MM.1S (cell line): ENCODE measurements at regions not wholly inside any gene's neighbourhood (a gene's known extent, or its start where the extent isn't known, plus 50 kb on each side); places are given as distances from the start of the nearest gene placed in this dataset.
"Not testable (repeated sequence)": the region's sequence is repeated elsewhere in the genome, so short reads cannot be mapped to it uniquely, and the experiment has no call there.

Experiments
- DNase-seq: peaks from one replicate; pipeline ENCODE4 v3.0.0-alpha.2; 2015
- H2AFZ ChIP-seq: fragments of 300-600 bp; sonication (generic); 2 replicates; pipeline ENCODE4 v1.6.0; 2016; ENCODE audit warnings: antibody characterized with exemption, low read length
- H3F3A ChIP-seq: fragments of 300-600 bp; sonication (generic); 2 replicates; pipeline ENCODE4 v1.6.1; 2016; ENCODE audit warnings: mild to moderate bottlenecking, antibody characterized with exemption, low read length, moderate library complexity, mixed read lengths; ENCODE audit not compliant: insufficient read depth
- H3K27ac ChIP-seq: fragments of 300-600 bp; sonication (generic); 2 replicates; pipeline ENCODE4 v1.5.1; 2016; ENCODE audit warnings: mild to moderate bottlenecking, low read length
- H3K27me3 ChIP-seq: fragments of 300-600 bp; sonication (generic); replicated peaks from 2 replicates; pipeline ENCODE4 v1.6.0; 2016; ENCODE audit warnings: low read length; ENCODE audit not compliant: insufficient read depth
- H3K36me3 ChIP-seq: fragments of 300-600 bp; sonication (generic); replicated peaks from 2 replicates; pipeline ENCODE4 v1.6.1; 2016; ENCODE audit warnings: mild to moderate bottlenecking, low read length, mixed read lengths; ENCODE audit not compliant: insufficient read depth
- H3K4me1 ChIP-seq: fragments of 300-600 bp; sonication (generic); 2 replicates; pipeline ENCODE4 v1.6.1; 2016; ENCODE audit warnings: low read length, mixed read lengths
- H3K4me2 ChIP-seq: fragments of 300-600 bp; sonication (generic); 2 replicates; pipeline ENCODE4 v1.6.0; 2016; ENCODE audit warnings: low read depth, low read length
- H3K4me3 ChIP-seq: fragments of 300-600 bp; sonication (generic); 2 replicates; pipeline ENCODE4 v1.5.1; 2016; ENCODE audit warnings: low read length, mixed read lengths
- H3K79me2 ChIP-seq: fragments of 300-600 bp; sonication (generic); 2 replicates; pipeline ENCODE4 v1.6.1; 2016; ENCODE audit warnings: mixed run types, low read length, mixed read lengths
- H3K9ac ChIP-seq: fragments of 300-600 bp; sonication (generic); 2 replicates; pipeline ENCODE4 v1.6.1; 2016; ENCODE audit warnings: low read length, mixed read lengths
- H3K9me2 ChIP-seq: fragments of 300-600 bp; sonication (generic); replicated peaks from 2 replicates; pipeline ENCODE4 v1.6.1; 2016; ENCODE audit warnings: mild to moderate bottlenecking, low read length, mixed read lengths; ENCODE audit not compliant: insufficient read depth
- H3K9me3 ChIP-seq: fragments of 300-600 bp; sonication (generic); replicated peaks from 2 replicates; pipeline ENCODE4 v1.6.1; 2016; ENCODE audit warnings: mild to moderate bottlenecking, low read length, mixed read lengths; ENCODE audit not compliant: insufficient read depth
- H4K20me1 ChIP-seq: fragments of 300-600 bp; sonication (generic); 2 replicates; pipeline ENCODE4 v1.6.1; 2016; ENCODE audit warnings: mild to moderate bottlenecking, low read length, moderate library complexity, mixed read lengths; ENCODE audit not compliant: insufficient read depth
- EZH2 ChIP-seq: fragments of 300-600 bp; sonication (generic); optimal IDR thresholded peaks from 2 replicates; pipeline ENCODE3; 2017; ENCODE audit warnings: low read depth, mild to moderate bottlenecking, antibody characterized with exemption, low read length, mixed read lengths
- EZH2phosphoT487 ChIP-seq: fragments of 300-600 bp; sonication (generic); IDR thresholded peaks from 2 replicates; pipeline ENCODE4 v1.6.1; 2018; ENCODE audit warnings: antibody characterized with exemption, low read length
- TF ChIP-seq, protein P1 (sequence below): fragments of 300-600 bp; sonication (generic); IDR thresholded peaks from 2 replicates; pipeline ENCODE4 v1.5.1; 2016; ENCODE audit warnings: antibody characterized with exemption, low read length, mixed read lengths

- Histone ChIP-seq H3F3A (no peaks in the 10 kb centered on the region), H4K20me1 (no peaks in the 10 kb centered on the region), H3K36me3 (no peaks in the 10 kb centered on the region), H3K9me2 (no peaks in the 10 kb centered on the region), H2AFZ (no peak overlapping the region), H3K27me3 (no peaks in the 10 kb centered on the region), H3K9me3 (no peaks in the 10 kb centered on the region), H3K27ac (no peak overlapping the region), H3K9ac (no peak overlapping the region), H3K79me2 (no peaks in the 10 kb centered on the region), H3K4me2 (no peak overlapping the region), H3K4me1 (no peaks in the 10 kb centered on the region), H3K4me3 (no peak overlapping the region)
- no peak for DNase-seq
- TF ChIP-seq EZH2phosphoT487 = no peak
- TF ChIP-seq, protein P1, sequence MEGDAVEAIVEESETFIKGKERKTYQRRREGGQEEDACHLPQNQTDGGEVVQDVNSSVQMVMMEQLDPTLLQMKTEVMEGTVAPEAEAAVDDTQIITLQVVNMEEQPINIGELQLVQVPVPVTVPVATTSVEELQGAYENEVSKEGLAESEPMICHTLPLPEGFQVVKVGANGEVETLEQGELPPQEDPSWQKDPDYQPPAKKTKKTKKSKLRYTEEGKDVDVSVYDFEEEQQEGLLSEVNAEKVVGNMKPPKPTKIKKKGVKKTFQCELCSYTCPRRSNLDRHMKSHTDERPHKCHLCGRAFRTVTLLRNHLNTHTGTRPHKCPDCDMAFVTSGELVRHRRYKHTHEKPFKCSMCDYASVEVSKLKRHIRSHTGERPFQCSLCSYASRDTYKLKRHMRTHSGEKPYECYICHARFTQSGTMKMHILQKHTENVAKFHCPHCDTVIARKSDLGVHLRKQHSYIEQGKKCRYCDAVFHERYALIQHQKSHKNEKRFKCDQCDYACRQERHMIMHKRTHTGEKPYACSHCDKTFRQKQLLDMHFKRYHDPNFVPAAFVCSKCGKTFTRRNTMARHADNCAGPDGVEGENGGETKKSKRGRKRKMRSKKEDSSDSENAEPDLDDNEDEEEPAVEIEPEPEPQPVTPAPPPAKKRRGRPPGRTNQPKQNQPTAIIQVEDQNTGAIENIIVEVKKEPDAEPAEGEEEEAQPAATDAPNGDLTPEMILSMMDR = no peak
- no peak for TF ChIP-seq EZH2
These were observed 134.2 kb downstream of the TMEM30B start for GRCh38 chr14:61146899-61147298.

DNA sequence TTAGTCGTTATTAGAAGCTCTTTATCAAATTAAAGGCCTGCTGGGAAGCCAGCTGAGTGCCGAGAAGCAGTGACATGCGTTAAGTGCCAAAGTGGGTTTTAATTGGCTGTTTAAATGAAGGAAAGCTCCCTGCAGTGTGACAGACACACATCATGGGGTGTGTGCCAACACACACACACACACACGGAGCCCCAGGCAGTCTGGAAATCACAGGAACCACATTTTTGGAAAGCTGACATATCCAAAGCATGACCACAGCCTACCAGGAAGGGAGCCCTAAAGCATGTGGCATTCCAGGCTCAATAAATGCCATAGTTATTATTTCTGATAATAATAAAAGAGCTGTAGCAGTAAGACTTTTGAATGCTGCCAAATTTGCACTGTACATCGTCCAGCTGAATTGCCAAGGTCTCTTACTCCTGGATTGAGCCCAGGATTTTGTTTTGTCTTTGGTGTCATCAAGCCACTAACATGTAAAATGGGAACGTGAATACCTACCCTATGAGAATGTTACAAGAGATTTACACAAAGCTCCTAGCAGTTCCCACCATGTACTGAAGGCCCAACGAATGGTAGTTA, 135.1 kb downstream of the TMEM30B start:
- Histone ChIP-seq H3K4me2 (no peak overlapping the region), H3K27ac (no peak overlapping the region), H3K9ac (no peak overlapping the region), H3K27me3 (no peaks in the 10 kb centered on the region), H2AFZ (no peak overlapping the region), H3F3A (no peaks in the 10 kb centered on the region), H3K9me2 (no peaks in the 10 kb centered on the region), H3K4me1 (no peaks in the 10 kb centered on the region), H3K4me3 (no peak overlapping the region), H3K36me3 (no peaks in the 10 kb centered on the region), H3K9me3 (no peaks in the 10 kb centered on the region), H3K79me2 (no peaks in the 10 kb centered on the region), H4K20me1 (no peaks in the 10 kb centered on the region)
- no peak for DNase-seq
- TF ChIP-seq EZH2phosphoT487 (no peak), EZH2 (no peak)
- TF ChIP-seq, protein P1 = no peak

- H3K27me3 ChIP-seq = no peaks in the 10 kb centered on the region
- no peaks in the 10 kb centered on the region for H3K79me2 ChIP-seq
- H4K20me1 ChIP-seq = no peaks in the 10 kb centered on the region
- no peak for TF ChIP-seq EZH2
- TF ChIP-seq, protein P1 = no peak
- no peak for TF ChIP-seq EZH2phosphoT487
- no peaks in the 10 kb centered on the region for H3K4me1 ChIP-seq
- H3K36me3 ChIP-seq = no peaks in the 10 kb centered on the region
- no peak overlapping the region for H3K4me3 ChIP-seq
- H3K9me2 ChIP-seq = no peaks in the 10 kb centered on the region
- no peaks in the 10 kb centered on the region for H3K9me3 ChIP-seq
- no peak overlapping the region for H2AFZ ChIP-seq
- no peak overlapping the region for H3K4me2 ChIP-seq
- no peak overlapping the region for H3K27ac ChIP-seq
- no peak overlapping the region for H3K9ac ChIP-seq
- no peak for DNase-seq
- no peaks in the 10 kb centered on the region for H3F3A ChIP-seq
These were observed 135.9 kb downstream of the TMEM30B start for GRCh38 chr14:61145034-61145902.

DNA sequence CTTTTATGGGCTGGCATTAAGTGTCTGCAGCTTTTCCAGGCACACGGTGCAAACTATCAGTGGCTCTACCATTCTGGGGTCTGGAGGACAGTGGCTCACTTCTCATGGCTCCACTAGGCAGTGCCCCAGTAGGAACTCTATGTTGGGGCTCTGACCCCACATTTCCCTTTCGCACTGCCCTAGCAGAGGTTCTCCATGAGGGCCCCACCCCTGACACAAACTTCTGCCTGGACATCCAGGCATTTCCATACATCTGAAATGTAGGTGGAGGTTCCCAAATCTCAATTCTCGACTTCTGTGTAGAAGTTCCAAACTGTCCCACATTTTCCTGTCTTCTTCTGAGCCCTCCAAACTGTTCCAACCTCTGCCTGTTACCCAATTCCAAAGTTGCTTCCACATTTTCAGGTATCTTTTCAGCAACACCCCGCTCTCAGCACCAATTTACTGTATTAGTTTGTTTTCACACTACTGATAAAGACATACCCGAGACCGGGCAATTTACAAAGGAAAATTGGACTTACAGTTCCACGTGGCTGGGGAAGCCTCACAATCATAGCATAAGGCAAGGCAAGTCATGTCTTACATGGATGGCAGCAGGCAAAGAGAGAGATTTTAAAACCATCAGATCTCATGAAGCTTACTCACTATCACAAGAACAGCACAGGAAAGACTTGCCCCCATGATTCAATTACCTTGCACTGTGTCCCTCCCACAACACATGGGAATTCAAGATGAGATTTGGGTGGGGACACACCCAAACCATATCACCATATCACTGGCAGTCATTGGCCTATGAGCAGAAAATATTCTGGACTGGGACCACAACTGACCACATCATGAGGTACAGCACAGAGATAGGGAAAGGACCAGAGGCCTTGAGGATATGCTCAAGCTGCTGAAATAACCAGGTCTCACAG, 136.8 kb downstream of the TMEM30B start:
- not testable (repeated sequence) for H3K4me3 ChIP-seq, H3K79me2 ChIP-seq, H3K9me3 ChIP-seq, H3K4me1 ChIP-seq, H2AFZ ChIP-seq, H3K36me3 ChIP-seq, DNase-seq, H3K9ac ChIP-seq, H3F3A ChIP-seq, H3K27me3 ChIP-seq, H3K9me2 ChIP-seq, H3K4me2 ChIP-seq, H3K27ac ChIP-seq, H4K20me1 ChIP-seq
